ENCODE measurements at regions not wholly inside any gene's neighbourhood (a gene's known extent, or its start where the extent isn't known, plus 50 kb on each side); places are given as distances from the start of the nearest gene placed in this dataset.

- TF ChIP-seq EZH2 (IDR thresholded peaks at IDR 0.05; ENCODE audit: low read length, missing control alignments): no peak
- TF ChIP-seq, protein P1, sequence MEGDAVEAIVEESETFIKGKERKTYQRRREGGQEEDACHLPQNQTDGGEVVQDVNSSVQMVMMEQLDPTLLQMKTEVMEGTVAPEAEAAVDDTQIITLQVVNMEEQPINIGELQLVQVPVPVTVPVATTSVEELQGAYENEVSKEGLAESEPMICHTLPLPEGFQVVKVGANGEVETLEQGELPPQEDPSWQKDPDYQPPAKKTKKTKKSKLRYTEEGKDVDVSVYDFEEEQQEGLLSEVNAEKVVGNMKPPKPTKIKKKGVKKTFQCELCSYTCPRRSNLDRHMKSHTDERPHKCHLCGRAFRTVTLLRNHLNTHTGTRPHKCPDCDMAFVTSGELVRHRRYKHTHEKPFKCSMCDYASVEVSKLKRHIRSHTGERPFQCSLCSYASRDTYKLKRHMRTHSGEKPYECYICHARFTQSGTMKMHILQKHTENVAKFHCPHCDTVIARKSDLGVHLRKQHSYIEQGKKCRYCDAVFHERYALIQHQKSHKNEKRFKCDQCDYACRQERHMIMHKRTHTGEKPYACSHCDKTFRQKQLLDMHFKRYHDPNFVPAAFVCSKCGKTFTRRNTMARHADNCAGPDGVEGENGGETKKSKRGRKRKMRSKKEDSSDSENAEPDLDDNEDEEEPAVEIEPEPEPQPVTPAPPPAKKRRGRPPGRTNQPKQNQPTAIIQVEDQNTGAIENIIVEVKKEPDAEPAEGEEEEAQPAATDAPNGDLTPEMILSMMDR (conservative IDR thresholded peaks at IDR 0.05 in 1 of 2, IDR thresholded peaks at IDR 0.05 in 1 of 2; ENCODE audit: low read depth in 1 of 2, low read length in 2 of 2): no peak
Measured at GRCh38 chr14:70266157-70266556, 77.4 kb upstream of the SLC8A3 start.
